Adrenal gland (tissue), 5 donors: ENCODE measurements at regions not wholly inside any gene's neighbourhood (a gene's known extent, or its start where the extent isn't known, plus 50 kb on each side); places are given as distances from the start of the nearest gene placed in this dataset.

Source experiments
- CTCF ChIP-seq, 6 experiments: fragments of 450-650 bp in 4 of 6; fragments of 200-600 bp in 2 of 6; sonication (generic) in 1 of 6; IDR thresholded peaks; 1 replicate in 5 of 6; 2 replicates in 1 of 6; pipeline versions ENCODE4 v1.5.1 to v1.8.0; 2016 to 2021; ENCODE audit warnings: antibody characterized with exemption in 6 of 6, mild to moderate bottlenecking in 2 of 6, moderate library complexity in 1 of 6
- POLR2A ChIP-seq, 2 donors: fragments of 450-650 bp; IDR thresholded peaks; one replicate each; pipeline ENCODE4 v1.6.1; 2017; ENCODE audit warnings: antibody characterized with exemption in 2 of 2, mild to moderate bottlenecking in 2 of 2, moderate library complexity in 1 of 2
- donor health status: DM: no; HTN: no; CAD: no.

GRCh38 chr3:165617134-165617533 lies 220.1 kb downstream of the BCHE start:
- TF ChIP-seq CTCF (IDR thresholded peaks at IDR 0.05) (no peak), POLR2A (IDR thresholded peaks at IDR 0.05) (no peak)
